Small intestine (tissue), 7 donors: ENCODE measurements at regions not wholly inside any gene's neighbourhood (a gene's known extent, or its start where the extent isn't known, plus 50 kb on each side); places are given as distances from the start of the nearest gene placed in this dataset.
"Not testable (repeated sequence)": the region's sequence is repeated elsewhere in the genome, so short reads cannot be mapped to it uniquely, and the experiment has no call there.

Experiments used
- DNase-seq, 2 donors: peaks; one replicate each; pipeline versions ENCODE4 v3.0.0 to v3.0.0-alpha.2; 2013
- FAIRE-seq: peaks from 2 replicates; lab custom pipeline; 2012; peaks lifted over from hg19 to GRCh38; lab: Jason Lieb, UNC
- H3K27ac ChIP-seq, 3 donors: one replicate each; pipeline ENCODE4 v1.5.1; 2013; ENCODE audit warnings: low read length in 2 of 3, mild to moderate bottlenecking in 2 of 3, control low read depth in 1 of 3, inconsistent platforms in 1 of 3, low read depth in 1 of 3, moderate library complexity in 1 of 3
- H3K27me3 ChIP-seq, 3 donors: one replicate each; pipeline ENCODE4 v1.6.1; 2013; ENCODE audit warnings: low read length in 3 of 3, inconsistent platforms in 1 of 3; ENCODE audit not compliant: control insufficient read depth in 3 of 3, insufficient read depth in 3 of 3
- H3K36me3 ChIP-seq, 3 donors: one replicate each; pipeline ENCODE4 v1.6.1; 2013; ENCODE audit warnings: low read length in 3 of 3, inconsistent platforms in 1 of 3, low read depth in 1 of 3, mild to moderate bottlenecking in 1 of 3, moderate library complexity in 1 of 3; ENCODE audit not compliant: control insufficient read depth in 3 of 3, insufficient read depth in 2 of 3
- H3K4me1 ChIP-seq, 3 donors: one replicate each; pipeline ENCODE4 v1.6.1; 2013; ENCODE audit warnings: low read length in 2 of 3, inconsistent platforms in 1 of 3, low read depth in 1 of 3, mild to moderate bottlenecking in 1 of 3, moderate library complexity in 1 of 3; ENCODE audit not compliant: control insufficient read depth in 3 of 3, insufficient read depth in 2 of 3
- H3K4me3 ChIP-seq, 3 donors: one replicate each; pipeline ENCODE4 v1.5.1; 2013; ENCODE audit warnings: low read length in 3 of 3, control low read depth in 1 of 3, inconsistent platforms in 1 of 3, low read depth in 1 of 3, mild to moderate bottlenecking in 1 of 3, moderate library complexity in 1 of 3
- H3K9me3 ChIP-seq, 2 donors: one replicate each; pipeline ENCODE4 v1.6.1; 2013; ENCODE audit warnings: low read depth in 1 of 2, low read length in 1 of 2; ENCODE audit not compliant: control insufficient read depth in 2 of 2, insufficient read depth in 1 of 2
- WGBS, 3 donors: extraction: QIAGEN DNeasy Blood & Tissue Kit; methylation state at CpG; one replicate each; pipeline ENCODE4 v1.1.7; 2013; 5-methylcytosine and 5-hydroxymethylcytosine counted together
- donor health status: healthy with polysubstance abuse.
- donor health status: control.
- donor health status: control.
- donor health status: Bipolar disorder and iron deficiency.
- donor health status: healthy.

DNA sequence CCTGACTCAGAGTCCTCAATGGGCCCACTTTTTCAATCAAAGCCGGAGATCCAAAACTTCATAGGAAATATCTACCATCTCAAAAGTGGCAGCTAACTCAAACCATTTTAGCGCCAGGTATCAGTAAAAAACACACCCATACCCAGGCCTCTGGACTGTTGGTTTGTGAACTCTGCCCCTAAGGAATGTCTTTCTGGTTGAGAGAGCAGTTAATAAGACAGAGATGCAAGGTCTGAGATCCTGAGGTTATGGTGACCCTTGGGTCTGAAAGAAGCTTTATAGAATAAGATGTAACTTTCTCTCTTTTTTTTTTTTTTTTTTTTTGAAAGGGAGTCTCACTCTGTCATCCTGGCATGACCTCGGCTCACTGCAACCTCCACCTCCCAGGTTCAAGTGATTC, 350.5 kb downstream of the SOX9 start:
- Histone ChIP-seq H3K36me3 (peaks cover 0 to 7% (median 0%) of the 10 kb centered on the region in 3 donors), H3K27ac (peak overlapping the region in 1 of 3 donors; percentile 19), H3K4me3 (no peak overlapping the region), H3K9me3 (no peaks in the 10 kb centered on the region), H3K4me1 (peaks cover 0 to 55% (median 20%) of the 10 kb centered on the region in 3 donors), H3K27me3 (no peaks in the 10 kb centered on the region)
- WGBS, 3 donors: 55 to 78% (median 71%) methylated on average over 3 of the region's 3 CpGs
- DNase-seq (peak in 1 of 2 donors; percentile 62), FAIRE-seq (no peak)

DNA sequence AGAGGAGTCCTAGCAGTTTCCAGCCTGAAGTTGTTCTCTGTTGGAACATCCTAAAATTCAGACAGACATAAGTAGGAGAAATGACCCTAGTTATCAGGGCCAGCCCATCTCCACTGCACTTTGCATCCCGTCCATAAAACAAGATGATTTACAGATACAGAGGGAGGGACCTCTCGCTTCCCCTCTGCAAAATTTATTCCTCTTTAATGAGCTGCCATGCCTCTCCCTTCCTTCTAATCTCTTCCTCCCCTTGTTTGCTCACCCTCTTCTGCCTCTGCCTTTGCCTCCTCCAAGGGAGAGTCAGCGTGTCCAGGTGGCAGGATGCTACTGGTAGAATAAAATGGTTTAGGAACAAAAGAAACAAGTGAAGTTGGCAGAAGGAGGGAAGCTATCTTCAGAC, 351.3 kb downstream of the SOX9 start:
- DNase-seq: no peak
- FAIRE-seq: no peak
- Histone ChIP-seq H3K9me3 (no peaks in the 10 kb centered on the region), H3K27me3 (no peaks in the 10 kb centered on the region), H3K36me3 (peaks cover 0 to 7% (median 0%) of the 10 kb centered on the region in 3 donors), H3K27ac (no peak overlapping the region), H3K4me3 (no peak overlapping the region), H3K4me1 (peaks cover 2 to 55% (median 21%) of the 10 kb centered on the region in 3 donors)
- 26 to 51% (median 41%) methylated on average over 3 of the region's 3 CpGs for WGBS, 3 donors

DNA sequence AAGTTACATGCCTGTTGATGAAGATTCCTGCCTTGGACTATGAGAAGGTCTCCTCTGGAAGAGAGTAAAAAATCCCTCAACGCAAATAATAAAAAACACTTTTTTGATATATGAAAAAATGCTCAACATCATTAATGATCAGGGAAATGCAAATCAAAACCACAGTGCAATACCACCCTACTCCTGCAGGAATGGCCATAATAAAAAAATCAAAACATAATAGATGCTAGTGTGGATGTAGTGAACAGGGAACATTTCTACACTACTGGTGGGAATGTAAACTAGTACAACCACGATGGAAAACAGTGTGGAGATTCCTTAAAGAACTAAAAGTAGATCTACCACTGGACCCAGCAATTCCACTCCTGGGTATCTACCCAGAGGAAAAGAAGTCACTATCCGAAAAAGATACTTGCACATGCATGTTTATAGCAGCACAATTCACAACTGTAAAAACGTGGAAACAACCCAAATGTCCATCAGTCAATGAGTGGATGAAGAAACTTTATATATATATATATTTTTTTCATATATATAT, 352.1 kb downstream of the SOX9 start:
- H3K27me3 ChIP-seq, FAIRE-seq, H3K27ac ChIP-seq, H3K9me3 ChIP-seq, H3K4me3 ChIP-seq, DNase-seq, H3K36me3 ChIP-seq: not testable (repeated sequence)
- H3K4me1 ChIP-seq: peaks cover 2 to 54% (median 21%) of the 10 kb centered on the region in 3 donors
- WGBS, 3 donors: 62 to 73% (median 67%) methylated on average over 4 of the region's 4 CpGs

- peaks cover 0 to 7% (median 0%) of the 10 kb centered on the region in 3 donors for H3K36me3 ChIP-seq
- peaks cover 2 to 49% (median 19%) of the 10 kb centered on the region in 3 donors for H3K4me1 ChIP-seq
- no peaks in the 10 kb centered on the region for H3K27me3 ChIP-seq
- no peak overlapping the region for H3K27ac ChIP-seq
- WGBS, 3 donors: 95 to 97% (median 96%) methylated on average over 2 of the region's 2 CpGs
- H3K4me3 ChIP-seq: no peak overlapping the region
- H3K9me3 ChIP-seq: no peaks in the 10 kb centered on the region
- DNase-seq: no peak
- no peak for FAIRE-seq
These were observed 353.4 kb downstream of the SOX9 start for GRCh38 chr17:72474243-72474642.

GRCh38 chr17:72474719-72475477, 354.1 kb downstream of the SOX9 start:
- Histone ChIP-seq H3K4me1 (peaks cover 2 to 49% (median 19%) of the 10 kb centered on the region in 3 donors), H3K27ac (peak overlapping the region in 1 of 3 donors; percentile 65), H3K36me3 (peaks cover 0 to 5% (median 0%) of the 10 kb centered on the region in 3 donors), H3K4me3 (no peak overlapping the region), H3K9me3 (no peaks in the 10 kb centered on the region), H3K27me3 (no peaks in the 10 kb centered on the region)
- 54 to 63% (median 60%) methylated on average over 5 of the region's 5 CpGs for WGBS, 3 donors
- peak; percentile 48 to 63 for DNase-seq
- FAIRE-seq: no peak

DNA sequence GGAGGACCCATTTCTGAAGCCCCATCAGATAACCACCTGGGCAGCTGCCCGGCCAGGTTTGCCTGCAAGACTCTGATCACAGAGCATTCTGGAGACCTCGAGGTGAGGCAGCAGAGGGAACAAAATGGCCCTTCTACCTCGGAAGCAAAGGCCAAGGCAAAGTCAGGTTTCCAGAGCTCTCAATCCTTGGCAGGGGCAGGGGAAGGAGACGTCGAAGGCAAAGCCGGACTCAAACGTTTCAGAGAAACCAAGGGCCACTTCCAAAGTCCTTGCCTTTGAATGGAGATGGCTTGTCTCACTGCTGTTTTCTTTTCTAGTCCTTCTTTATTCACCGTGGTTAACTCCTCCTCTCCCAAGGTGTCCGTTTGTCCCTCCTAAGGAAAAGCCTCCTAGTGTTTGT, 355.3 kb downstream of the SOX9 start:
- no peak for FAIRE-seq

DNA sequence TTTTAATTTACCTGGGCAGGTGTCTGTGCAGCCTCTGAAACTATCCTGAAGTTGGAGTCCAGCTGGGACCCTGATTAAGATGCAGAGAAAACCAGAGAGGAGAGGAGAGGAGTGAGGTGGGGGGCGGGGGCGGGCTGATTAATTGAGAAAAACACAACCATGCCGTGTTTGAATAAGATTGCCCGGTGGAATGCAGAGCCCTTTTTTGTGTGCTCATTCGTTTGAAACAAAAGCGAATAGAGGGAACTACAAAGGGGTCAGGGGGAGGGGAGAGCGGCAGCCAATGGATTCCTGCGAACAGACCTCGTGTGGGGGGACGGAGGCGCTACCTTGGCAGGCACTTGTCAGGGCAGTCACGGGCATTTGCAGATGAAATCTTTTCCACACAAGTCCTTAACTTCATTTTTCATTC, 355.8 kb downstream of the SOX9 start:
- Histone ChIP-seq H3K4me3 (no peak overlapping the region), H3K27me3 (no peaks in the 10 kb centered on the region), H3K4me1 (peaks cover 2 to 45% (median 19%) of the 10 kb centered on the region in 3 donors), H3K36me3 (no peaks in the 10 kb centered on the region), H3K9me3 (no peaks in the 10 kb centered on the region), H3K27ac (peak overlapping the region; percentile 15 to 61 (median 51))
- WGBS, 3 donors: 7 to 34% (median 26%) methylated on average over 12 of the region's 12 CpGs
- FAIRE-seq: no peak
- no peak for DNase-seq

More for the DNA sequence above, 355.3 kb downstream of the SOX9 start:
- H3K27ac ChIP-seq: peak overlapping the region; percentile 15 to 61 (median 51)
- no peaks in the 10 kb centered on the region for H3K36me3 ChIP-seq
- no peaks in the 10 kb centered on the region for H3K9me3 ChIP-seq
- no peak overlapping the region for H3K4me3 ChIP-seq
- H3K27me3 ChIP-seq: no peaks in the 10 kb centered on the region
- H3K4me1 ChIP-seq: peaks cover 2 to 48% (median 19%) of the 10 kb centered on the region in 3 donors
- peak in 1 of 2 donors; percentile 53 for DNase-seq
- 13 to 30% (median 17%) methylated on average over 9 of the region's 9 CpGs for WGBS, 3 donors

DNA sequence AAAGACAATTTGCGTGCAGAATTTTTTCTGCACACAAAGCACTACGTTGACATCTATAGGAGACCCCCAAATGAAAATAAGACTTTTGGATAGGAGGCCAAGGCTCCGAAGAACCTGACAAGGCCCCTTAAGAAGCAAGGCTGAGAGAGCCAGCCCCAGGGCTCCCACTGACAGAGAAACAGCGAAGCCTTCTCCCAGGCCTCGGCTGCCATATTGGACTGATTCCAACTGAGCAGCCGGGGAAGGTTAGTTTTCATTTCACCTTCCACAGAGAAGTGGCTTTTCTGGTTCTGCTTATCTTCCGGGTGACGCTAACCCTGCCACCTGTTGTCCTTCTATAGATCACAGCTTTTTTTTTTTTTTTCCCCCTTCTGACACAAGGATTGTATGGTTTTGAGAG, 356.7 kb downstream of the SOX9 start:
- 24 to 54% (median 36%) methylated on average over 8 of the region's 8 CpGs for WGBS, 3 donors
- Histone ChIP-seq H3K4me3 (no peak overlapping the region), H3K36me3 (no peaks in the 10 kb centered on the region), H3K27me3 (no peaks in the 10 kb centered on the region), H3K4me1 (peaks cover 2 to 41% (median 11%) of the 10 kb centered on the region in 3 donors), H3K27ac (peak overlapping the region; percentile 41 to 77 (median 52)), H3K9me3 (peaks cover 0 to 4% of the 10 kb centered on the region in 2 donors)
- peak; percentile 82 to 86 for DNase-seq
- no peak for FAIRE-seq
